Neural cell (in vitro differentiated cells): ENCODE measurements at regions not wholly inside any gene's neighbourhood (a gene's known extent, or its start where the extent isn't known, plus 50 kb on each side); places are given as distances from the start of the nearest gene placed in this dataset.

Source experiments
- H2AFZ ChIP-seq: fragments of 200-600, 300-800 bp; sonication (generic), shearing (Covaris generic); 2 replicates; pipeline ENCODE4 v1.6.0; 2014; ENCODE audit warnings: low read depth, mild to moderate bottlenecking, antibody characterized with exemption, low read length, moderate library complexity
- H3F3A ChIP-seq: fragments of 200-600 bp; shearing (Covaris generic); 2 replicates; pipeline ENCODE4 v1.6.1; 2016; ENCODE audit warnings: mild to moderate bottlenecking, moderate library complexity, mixed read lengths, antibody characterized with exemption, low read length; ENCODE audit not compliant: insufficient read depth, poor library complexity, severe bottlenecking
- H3K27ac ChIP-seq: fragments of 200-600, 300-800 bp; sonication (generic), shearing (Covaris generic); 2 replicates; pipeline ENCODE4 v1.5.1; 2014; ENCODE audit warnings: mild to moderate bottlenecking, low read length, moderate library complexity
- H3K27me3 ChIP-seq: fragments of 300-800, 200-600 bp; sonication (generic), shearing (Covaris generic); 2 replicates; pipeline ENCODE4 v1.6.0; 2014; ENCODE audit warnings: mild to moderate bottlenecking, low read depth, low read length, moderate library complexity; ENCODE audit not compliant: insufficient read depth
- H3K36me3 ChIP-seq: fragments of 300-800, 200-600 bp; sonication (generic), shearing (Covaris generic); 2 replicates; pipeline ENCODE4 v1.5.1; 2014; ENCODE audit warnings: mild to moderate bottlenecking, antibody characterized with exemption, low read length, moderate library complexity; ENCODE audit not compliant: insufficient read depth
- H3K4me2 ChIP-seq: fragments of 300-800, 200-600 bp; sonication (generic), shearing (Covaris generic); 2 replicates; pipeline ENCODE4 v1.6.0; 2014; ENCODE audit warnings: mild to moderate bottlenecking, low read length
- H3K4me3 ChIP-seq: fragments of 300-800, 200-600 bp; sonication (generic), shearing (Covaris generic); 2 replicates; pipeline ENCODE4 v1.5.1; 2014; ENCODE audit warnings: mild to moderate bottlenecking, low read length, moderate library complexity
- H3K79me2 ChIP-seq: fragments of 200-600 bp; shearing (Covaris generic); replicated peaks from 2 replicates; pipeline ENCODE4 v1.6.0; 2014; ENCODE audit warnings: mild to moderate bottlenecking, low read length, moderate library complexity; ENCODE audit not compliant: insufficient read depth
- H3K9ac ChIP-seq: fragments of 300-800, 200-600 bp; sonication (generic), shearing (Covaris generic); 2 replicates; pipeline ENCODE4 v1.6.1; 2016; ENCODE audit warnings: mild to moderate bottlenecking, low read length, mixed read lengths
- H3K9me2 ChIP-seq: fragments of 200-600 bp; shearing (Covaris generic); 2 replicates; pipeline ENCODE4 v1.6.1; 2016; ENCODE audit warnings: mild to moderate bottlenecking, low read length, mixed read lengths; ENCODE audit not compliant: insufficient read depth
- H3K9me3 ChIP-seq: fragments of 200-600, 300-800 bp; sonication (generic), shearing (Covaris generic); 2 replicates; pipeline ENCODE4 v1.6.1; 2016; ENCODE audit warnings: mild to moderate bottlenecking, mixed run types, low read length, moderate library complexity, mixed read lengths
- H4K20me1 ChIP-seq: fragments of 200-600 bp; shearing (Covaris generic); 2 replicates; pipeline ENCODE4 v1.6.1; 2016; ENCODE audit warnings: mild to moderate bottlenecking, mixed run types; ENCODE audit not compliant: insufficient read depth
- CTCF ChIP-seq: fragments of 450-650 bp; IDR thresholded peaks from 2 replicates; pipeline ENCODE4 v1.5.1; 2014; ENCODE audit warnings: antibody characterized with exemption, mild to moderate bottlenecking, moderate library complexity; ENCODE audit not compliant: poor library complexity, severe bottlenecking
- EP300 ChIP-seq: fragments of 450-650 bp; conservative IDR thresholded peaks from 2 replicates; pipeline ENCODE4 v1.6.1; 2014; ENCODE audit warnings: antibody characterized with exemption, mild to moderate bottlenecking, moderate library complexity; ENCODE audit not compliant: poor library complexity, severe bottlenecking
- EZH2 ChIP-seq: fragments of 200-600, 300-800 bp; shearing (Covaris generic), sonication (generic); IDR thresholded peaks from 2 replicates; pipeline ENCODE4 v1.6.1; 2014; ENCODE audit warnings: antibody characterized with exemption, low read length, borderline replicate concordance, mild to moderate bottlenecking; ENCODE audit not compliant: insufficient read depth, poor library complexity, severe bottlenecking
- MXI1 ChIP-seq: fragments of 450-650 bp; conservative IDR thresholded peaks from 2 replicates; pipeline ENCODE4 v1.6.1; 2014; ENCODE audit warnings: antibody characterized with exemption, mild to moderate bottlenecking; ENCODE audit not compliant: poor library complexity, severe bottlenecking
- POLR2AphosphoS5 ChIP-seq: IDR thresholded peaks from 2 replicates; pipeline ENCODE4 v1.6.1; 2012
- RAD21 ChIP-seq: fragments of 450-650 bp; conservative IDR thresholded peaks from 2 replicates; pipeline ENCODE4 v1.6.1; 2014; ENCODE audit warnings: antibody characterized with exemption, mild to moderate bottlenecking, moderate library complexity
- SMC3 ChIP-seq: fragments of 450-650 bp; conservative IDR thresholded peaks from 2 replicates; pipeline ENCODE4 v1.6.1; 2014; ENCODE audit warnings: antibody characterized with exemption, mild to moderate bottlenecking, moderate library complexity; ENCODE audit not compliant: poor library complexity
- TAF1 ChIP-seq: IDR thresholded peaks from 2 replicates; pipeline ENCODE4 v1.6.1; 2012; ENCODE audit warnings: low read depth
- TF ChIP-seq, protein P1 (sequence below): IDR thresholded peaks from 2 replicates; pipeline ENCODE4 v1.6.1; 2012; ENCODE audit warnings: borderline replicate concordance

DNA sequence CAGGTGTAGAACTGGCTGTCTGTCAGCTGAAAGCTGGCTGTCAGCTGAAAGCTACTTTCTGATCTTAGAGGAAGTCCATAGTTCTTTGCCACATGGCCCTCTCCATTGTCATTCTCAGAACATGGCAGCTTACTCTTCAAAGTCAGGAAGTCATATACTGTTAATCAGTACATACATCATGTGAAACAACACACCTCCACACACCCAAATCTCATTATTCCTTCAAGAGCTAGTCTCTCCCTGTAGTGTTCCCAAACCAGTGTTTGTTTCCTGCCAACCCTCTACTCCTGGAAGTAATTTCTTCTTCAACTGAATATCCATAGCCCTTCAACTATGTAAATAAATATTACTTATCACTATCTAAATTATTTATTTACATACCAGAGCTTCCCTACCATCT, 58.9 kb downstream of the OR5AK2 start:
- Histone ChIP-seq H3K9ac (no peak overlapping the region), H3K27me3 (no peaks in the 10 kb centered on the region), H3K4me2 (no peak overlapping the region), H2AFZ (no peak overlapping the region), H3K36me3 (no peaks in the 10 kb centered on the region), H3K27ac (no peak overlapping the region), H3K4me3 (no peak overlapping the region), H3K9me2 (no peaks in the 10 kb centered on the region), H4K20me1 (no peaks in the 10 kb centered on the region), H3K9me3 (peaks cover 4% of the 10 kb centered on the region), H3K79me2 (no peaks in the 10 kb centered on the region), H3F3A (no peaks in the 10 kb centered on the region)
- TF ChIP-seq MXI1 (no peak), RAD21 (no peak), TAF1 (no peak), POLR2AphosphoS5 (no peak), EZH2 (no peak), CTCF (no peak), SMC3 (no peak), EP300 (no peak)
- TF ChIP-seq, protein P1, sequence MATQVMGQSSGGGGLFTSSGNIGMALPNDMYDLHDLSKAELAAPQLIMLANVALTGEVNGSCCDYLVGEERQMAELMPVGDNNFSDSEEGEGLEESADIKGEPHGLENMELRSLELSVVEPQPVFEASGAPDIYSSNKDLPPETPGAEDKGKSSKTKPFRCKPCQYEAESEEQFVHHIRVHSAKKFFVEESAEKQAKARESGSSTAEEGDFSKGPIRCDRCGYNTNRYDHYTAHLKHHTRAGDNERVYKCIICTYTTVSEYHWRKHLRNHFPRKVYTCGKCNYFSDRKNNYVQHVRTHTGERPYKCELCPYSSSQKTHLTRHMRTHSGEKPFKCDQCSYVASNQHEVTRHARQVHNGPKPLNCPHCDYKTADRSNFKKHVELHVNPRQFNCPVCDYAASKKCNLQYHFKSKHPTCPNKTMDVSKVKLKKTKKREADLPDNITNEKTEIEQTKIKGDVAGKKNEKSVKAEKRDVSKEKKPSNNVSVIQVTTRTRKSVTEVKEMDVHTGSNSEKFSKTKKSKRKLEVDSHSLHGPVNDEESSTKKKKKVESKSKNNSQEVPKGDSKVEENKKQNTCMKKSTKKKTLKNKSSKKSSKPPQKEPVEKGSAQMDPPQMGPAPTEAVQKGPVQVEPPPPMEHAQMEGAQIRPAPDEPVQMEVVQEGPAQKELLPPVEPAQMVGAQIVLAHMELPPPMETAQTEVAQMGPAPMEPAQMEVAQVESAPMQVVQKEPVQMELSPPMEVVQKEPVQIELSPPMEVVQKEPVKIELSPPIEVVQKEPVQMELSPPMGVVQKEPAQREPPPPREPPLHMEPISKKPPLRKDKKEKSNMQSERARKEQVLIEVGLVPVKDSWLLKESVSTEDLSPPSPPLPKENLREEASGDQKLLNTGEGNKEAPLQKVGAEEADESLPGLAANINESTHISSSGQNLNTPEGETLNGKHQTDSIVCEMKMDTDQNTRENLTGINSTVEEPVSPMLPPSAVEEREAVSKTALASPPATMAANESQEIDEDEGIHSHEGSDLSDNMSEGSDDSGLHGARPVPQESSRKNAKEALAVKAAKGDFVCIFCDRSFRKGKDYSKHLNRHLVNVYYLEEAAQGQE = no peak

DNA sequence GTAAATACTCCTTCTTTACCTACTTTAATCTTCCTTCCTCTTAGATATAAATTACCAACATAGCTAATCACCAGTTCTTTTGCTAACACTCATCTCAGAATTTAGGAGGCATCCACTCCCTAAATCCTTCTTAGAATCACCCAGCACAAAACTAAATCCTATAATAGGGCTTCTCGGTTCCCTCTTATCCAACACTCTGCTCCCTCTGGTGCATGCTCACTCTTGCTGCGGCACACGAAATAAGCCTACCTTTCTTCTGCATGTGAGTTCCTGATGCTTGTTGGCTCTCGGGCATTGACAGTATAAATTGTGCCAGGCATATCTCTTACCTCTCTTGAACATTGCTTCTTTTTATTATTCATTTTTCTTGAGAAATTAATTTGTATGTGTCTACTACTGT, 61.0 kb downstream of the OR5AK2 start:
- Histone ChIP-seq H3K9me3 (no peaks in the 10 kb centered on the region), H3K79me2 (no peaks in the 10 kb centered on the region), H3K4me2 (no peak overlapping the region), H3K36me3 (no peaks in the 10 kb centered on the region), H4K20me1 (no peaks in the 10 kb centered on the region), H3K9ac (no peak overlapping the region), H3F3A (no peaks in the 10 kb centered on the region), H3K4me3 (no peak overlapping the region), H3K27me3 (no peaks in the 10 kb centered on the region), H3K27ac (no peak overlapping the region), H2AFZ (no peak overlapping the region), H3K9me2 (no peaks in the 10 kb centered on the region)
- TF ChIP-seq RAD21 (no peak), EP300 (no peak)

DNA sequence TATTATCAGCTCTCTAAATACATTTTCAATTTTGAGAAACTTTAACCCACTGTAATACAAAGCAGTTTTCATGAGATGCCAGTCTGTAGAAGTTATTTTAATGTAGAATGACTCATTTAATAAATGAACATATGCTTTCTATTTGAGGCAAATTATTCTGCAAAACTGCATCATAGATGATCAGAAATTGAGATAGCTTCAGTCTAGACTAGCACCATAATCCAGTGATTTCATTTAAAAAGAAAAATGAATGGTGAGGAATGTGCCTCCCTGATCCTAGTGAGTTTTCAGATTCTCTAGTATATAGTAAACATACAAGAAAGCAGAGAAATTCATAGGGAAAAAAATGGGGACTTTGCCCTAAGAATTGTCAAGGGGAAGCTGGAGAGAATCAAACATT, 66.1 kb downstream of the OR5AK2 start:
- Histone ChIP-seq H4K20me1 (no peaks in the 10 kb centered on the region), H3K9ac (no peak overlapping the region), H3K27ac (no peak overlapping the region), H3K9me2 (no peaks in the 10 kb centered on the region), H3F3A (no peaks in the 10 kb centered on the region), H3K79me2 (no peaks in the 10 kb centered on the region), H3K4me3 (no peak overlapping the region), H3K36me3 (no peaks in the 10 kb centered on the region), H2AFZ (no peak overlapping the region), H3K9me3 (no peaks in the 10 kb centered on the region), H3K27me3 (no peaks in the 10 kb centered on the region), H3K4me2 (no peak overlapping the region)
- no peak for TF ChIP-seq CTCF
- TF ChIP-seq RAD21 = no peak
- TF ChIP-seq TAF1 = no peak
- no peak for TF ChIP-seq EP300
- TF ChIP-seq EZH2 = no peak
- TF ChIP-seq SMC3 = no peak
- TF ChIP-seq MXI1 = no peak
- TF ChIP-seq, protein P1 = no peak
- TF ChIP-seq POLR2AphosphoS5 = no peak
